ENCODE measurements at regions not wholly inside any gene's neighbourhood (a gene's known extent, or its start where the extent isn't known, plus 50 kb on each side); places are given as distances from the start of the nearest gene placed in this dataset.
"Not testable (repeated sequence)": the region's sequence is repeated elsewhere in the genome, so short reads cannot be mapped to it uniquely, and the experiment has no call there.

DNA sequence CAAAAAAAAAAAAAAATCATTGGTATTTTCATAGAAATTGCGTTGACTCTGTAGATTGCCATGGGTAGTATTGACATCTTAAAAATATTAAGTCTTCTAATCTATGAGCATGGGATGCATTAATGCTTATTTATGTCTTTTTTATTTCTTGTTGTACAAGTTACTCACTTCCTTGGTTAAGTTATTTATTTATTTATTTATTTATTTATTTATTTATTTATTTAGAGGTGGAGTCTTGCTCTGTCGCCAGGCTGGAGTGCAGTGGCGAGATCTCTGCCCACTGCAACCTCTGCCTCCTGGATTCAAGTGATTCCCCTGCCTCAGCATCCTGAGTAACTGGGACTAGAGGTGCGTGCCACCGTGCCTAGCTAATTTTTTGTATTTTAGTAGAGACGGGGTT is 656.0 kb downstream of the TENT5A start:
- TF ChIP-seq CTCF (IDR thresholded peaks at IDR 0.05); POLR2AphosphoS5 (IDR thresholded peaks at IDR 0.05; ENCODE audit: low read depth, low read length); SIN3A (IDR thresholded peaks at IDR 0.05; ENCODE audit: borderline replicate concordance, insufficient read depth, low read depth, low read length): not testable (repeated sequence)
